Upper lobe of left lung (tissue), 4 donors: ENCODE measurements at regions not wholly inside any gene's neighbourhood (a gene's known extent, or its start where the extent isn't known, plus 50 kb on each side); places are given as distances from the start of the nearest gene placed in this dataset.

Experiments used
- EP300 ChIP-seq, 4 donors: sonication (generic); formaldehyde crosslinking; IDR thresholded peaks; one replicate each; pipeline ENCODE4 v1.5.1; 2017; ENCODE audit warnings: antibody characterized with exemption in 4 of 4, control low read depth in 2 of 4
- TF ChIP-seq, protein P1 (sequence below), 6 experiments: fragments of 450-650 bp in 4 of 6; fragments of 200-600 bp in 2 of 6; sonication (generic) in 2 of 6; IDR thresholded peaks; one replicate each; pipeline ENCODE4 v1.5.1; 2016 to 2019; ENCODE audit warnings: antibody characterized with exemption in 6 of 6

- no peak for TF ChIP-seq EP300 (IDR thresholded peaks at IDR 0.05)
- TF ChIP-seq, protein P1, sequence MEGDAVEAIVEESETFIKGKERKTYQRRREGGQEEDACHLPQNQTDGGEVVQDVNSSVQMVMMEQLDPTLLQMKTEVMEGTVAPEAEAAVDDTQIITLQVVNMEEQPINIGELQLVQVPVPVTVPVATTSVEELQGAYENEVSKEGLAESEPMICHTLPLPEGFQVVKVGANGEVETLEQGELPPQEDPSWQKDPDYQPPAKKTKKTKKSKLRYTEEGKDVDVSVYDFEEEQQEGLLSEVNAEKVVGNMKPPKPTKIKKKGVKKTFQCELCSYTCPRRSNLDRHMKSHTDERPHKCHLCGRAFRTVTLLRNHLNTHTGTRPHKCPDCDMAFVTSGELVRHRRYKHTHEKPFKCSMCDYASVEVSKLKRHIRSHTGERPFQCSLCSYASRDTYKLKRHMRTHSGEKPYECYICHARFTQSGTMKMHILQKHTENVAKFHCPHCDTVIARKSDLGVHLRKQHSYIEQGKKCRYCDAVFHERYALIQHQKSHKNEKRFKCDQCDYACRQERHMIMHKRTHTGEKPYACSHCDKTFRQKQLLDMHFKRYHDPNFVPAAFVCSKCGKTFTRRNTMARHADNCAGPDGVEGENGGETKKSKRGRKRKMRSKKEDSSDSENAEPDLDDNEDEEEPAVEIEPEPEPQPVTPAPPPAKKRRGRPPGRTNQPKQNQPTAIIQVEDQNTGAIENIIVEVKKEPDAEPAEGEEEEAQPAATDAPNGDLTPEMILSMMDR (IDR thresholded peaks at IDR 0.05) = no peak
Observed at GRCh38 chr5:102690910-102691309, 64.2 kb upstream of the PAM start.
